ENCODE measurements at regions not wholly inside any gene's neighbourhood (a gene's known extent, or its start where the extent isn't known, plus 50 kb on each side); places are given as distances from the start of the nearest gene placed in this dataset.

DNA sequence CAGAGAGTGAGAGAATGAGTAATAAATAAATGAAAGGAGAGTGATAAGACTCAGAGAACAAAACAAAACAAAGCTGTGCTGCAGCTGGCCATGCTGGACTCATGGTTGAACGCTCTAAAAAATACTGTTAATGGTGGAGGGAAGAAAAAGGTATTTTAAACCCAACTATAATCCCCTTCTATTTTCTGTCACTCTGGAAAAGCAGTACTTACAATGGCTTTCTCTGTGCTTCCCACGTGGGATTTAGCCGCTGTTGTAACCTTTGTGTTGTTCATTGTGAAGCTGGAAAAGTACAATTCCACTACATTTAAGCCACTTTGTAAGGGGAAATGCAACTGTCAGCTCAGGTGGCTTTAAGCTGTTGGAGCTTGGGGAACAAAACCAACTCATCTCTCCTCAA, 917.7 kb downstream of the IGSF11 start:
- Mint-ChIP-seq H3K4me1 (peaks cover 17% of the 10 kb centered on the region), H3K9me3 (no peaks in the 10 kb centered on the region), H3K36me3 (ENCODE audit: low read depth) (no peaks in the 10 kb centered on the region), H3K27ac (no peak overlapping the region), H3K4me3 (no peak overlapping the region), H3K27me3 (ENCODE audit: low read depth, poor library complexity) (no peaks in the 10 kb centered on the region)
- TF ChIP-seq, protein P1, sequence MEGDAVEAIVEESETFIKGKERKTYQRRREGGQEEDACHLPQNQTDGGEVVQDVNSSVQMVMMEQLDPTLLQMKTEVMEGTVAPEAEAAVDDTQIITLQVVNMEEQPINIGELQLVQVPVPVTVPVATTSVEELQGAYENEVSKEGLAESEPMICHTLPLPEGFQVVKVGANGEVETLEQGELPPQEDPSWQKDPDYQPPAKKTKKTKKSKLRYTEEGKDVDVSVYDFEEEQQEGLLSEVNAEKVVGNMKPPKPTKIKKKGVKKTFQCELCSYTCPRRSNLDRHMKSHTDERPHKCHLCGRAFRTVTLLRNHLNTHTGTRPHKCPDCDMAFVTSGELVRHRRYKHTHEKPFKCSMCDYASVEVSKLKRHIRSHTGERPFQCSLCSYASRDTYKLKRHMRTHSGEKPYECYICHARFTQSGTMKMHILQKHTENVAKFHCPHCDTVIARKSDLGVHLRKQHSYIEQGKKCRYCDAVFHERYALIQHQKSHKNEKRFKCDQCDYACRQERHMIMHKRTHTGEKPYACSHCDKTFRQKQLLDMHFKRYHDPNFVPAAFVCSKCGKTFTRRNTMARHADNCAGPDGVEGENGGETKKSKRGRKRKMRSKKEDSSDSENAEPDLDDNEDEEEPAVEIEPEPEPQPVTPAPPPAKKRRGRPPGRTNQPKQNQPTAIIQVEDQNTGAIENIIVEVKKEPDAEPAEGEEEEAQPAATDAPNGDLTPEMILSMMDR (IDR thresholded peaks at IDR 0.05): no peak
- DNase-seq: no peak

DNA sequence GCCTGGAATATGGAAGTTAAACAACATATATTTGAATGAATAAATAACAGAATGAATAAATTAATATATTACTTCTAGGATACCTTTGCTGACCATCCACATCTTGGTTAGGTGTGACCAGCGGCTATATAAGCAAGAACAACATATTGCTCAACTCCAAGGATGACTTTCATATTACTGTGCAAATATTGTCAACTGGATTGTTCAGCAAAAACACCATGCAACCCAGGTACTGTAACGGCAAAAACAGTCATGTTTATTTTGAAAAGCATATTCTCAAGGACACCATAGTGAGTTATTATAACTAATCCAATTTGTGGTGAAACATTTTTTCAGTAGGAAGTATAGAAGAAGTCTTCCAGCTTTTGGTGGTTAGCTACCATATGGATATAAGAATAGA, 907.9 kb downstream of the IGSF11 start:
- Mint-ChIP-seq H3K27me3 (ENCODE audit: low read depth, poor library complexity) (no peaks in the 10 kb centered on the region), H3K4me3 (no peak overlapping the region), H3K36me3 (ENCODE audit: low read depth) (no peaks in the 10 kb centered on the region), H3K4me1 (peaks cover 8% of the 10 kb centered on the region), H3K27ac (no peak overlapping the region), H3K9me3 (no peaks in the 10 kb centered on the region)
- TF ChIP-seq, protein P1 (IDR thresholded peaks at IDR 0.05): no peak
- DNase-seq: no peak

DNA sequence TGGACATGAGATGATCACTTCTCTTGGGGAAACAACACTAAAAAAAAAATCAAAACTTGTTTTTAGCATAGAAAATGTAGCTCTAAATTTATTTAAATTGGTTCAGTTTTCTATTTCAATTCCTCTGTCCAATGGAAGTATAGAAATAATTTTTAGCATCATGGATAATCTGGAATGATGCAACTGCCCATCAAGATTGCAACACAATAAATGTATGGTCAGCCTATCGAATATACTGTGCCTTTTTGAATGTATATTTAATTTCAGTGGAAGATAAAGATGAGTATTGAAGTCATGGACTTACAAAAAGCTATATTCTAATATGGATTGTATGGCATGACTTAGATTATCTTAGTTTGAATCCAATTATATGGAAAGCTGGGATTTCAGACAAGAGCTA, 906.7 kb downstream of the IGSF11 start:
- peaks cover 10% of the 10 kb centered on the region for H3K4me1 Mint-ChIP-seq

DNA sequence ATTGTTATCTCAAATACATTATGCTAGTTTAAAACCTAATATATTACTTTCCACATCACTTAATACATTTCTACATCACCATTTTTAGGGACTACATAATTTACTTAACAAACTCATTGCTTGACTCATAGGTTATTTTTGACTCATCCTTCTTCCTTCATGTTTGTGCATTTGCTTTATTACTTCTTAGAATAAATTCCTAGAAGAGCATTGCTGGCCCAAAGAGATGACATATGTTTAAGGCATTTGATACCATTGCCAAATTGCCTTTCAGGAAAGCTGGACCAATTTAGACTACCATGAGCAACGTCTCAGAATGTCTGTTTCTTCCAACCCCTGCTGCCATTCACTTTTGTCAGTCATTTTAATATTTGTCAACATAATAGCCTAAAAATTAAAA, 905.8 kb downstream of the IGSF11 start:
- TF ChIP-seq, protein P1 (IDR thresholded peaks at IDR 0.05): no peak
- Mint-ChIP-seq H3K36me3 (ENCODE audit: low read depth) (no peaks in the 10 kb centered on the region), H3K27ac (no peak overlapping the region), H3K4me1 (peaks cover 10% of the 10 kb centered on the region), H3K27me3 (ENCODE audit: low read depth, poor library complexity) (no peaks in the 10 kb centered on the region), H3K9me3 (no peaks in the 10 kb centered on the region), H3K4me3 (no peak overlapping the region)
- DNase-seq: no peak

More for the DNA sequence above, 906.7 kb downstream of the IGSF11 start:
- H3K27me3 Mint-ChIP-seq (ENCODE audit: low read depth, poor library complexity): no peaks in the 10 kb centered on the region
- TF ChIP-seq, protein P1 (IDR thresholded peaks at IDR 0.05): no peak
- H3K36me3 Mint-ChIP-seq (ENCODE audit: low read depth): no peaks in the 10 kb centered on the region
- DNase-seq: no peak
- H3K9me3 Mint-ChIP-seq: no peaks in the 10 kb centered on the region
- no peak overlapping the region for H3K27ac Mint-ChIP-seq
- H3K4me3 Mint-ChIP-seq: no peak overlapping the region

DNA sequence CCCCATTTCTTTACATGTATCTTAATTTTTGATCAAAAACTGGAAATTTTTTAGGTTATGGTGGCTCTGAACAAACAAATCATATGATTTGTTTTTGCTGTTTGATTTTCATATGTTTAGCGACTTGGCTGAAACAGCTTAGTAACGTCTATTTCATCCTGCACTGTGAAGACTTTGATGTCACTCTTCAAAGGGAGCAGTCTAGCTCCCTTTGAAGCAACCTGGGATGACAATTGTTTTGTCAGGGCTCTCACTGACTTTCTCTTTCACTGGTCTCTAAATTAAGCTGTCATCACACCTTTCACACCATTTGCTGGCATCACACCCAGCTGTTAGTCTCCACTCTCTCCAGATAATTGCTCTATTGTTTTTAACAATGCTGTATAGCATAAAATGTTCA, 896.9 kb downstream of the IGSF11 start:
- H3K9me3 Mint-ChIP-seq: peaks cover 40% of the 10 kb centered on the region
- DNase-seq: no peak
- H3K4me3 Mint-ChIP-seq: no peak overlapping the region
- peaks cover 6% of the 10 kb centered on the region for H3K36me3 Mint-ChIP-seq (ENCODE audit: low read depth)
- H3K4me1 Mint-ChIP-seq: no peaks in the 10 kb centered on the region
- no peak overlapping the region for H3K27ac Mint-ChIP-seq
- TF ChIP-seq, protein P1 (IDR thresholded peaks at IDR 0.05): no peak
- peaks cover 3% of the 10 kb centered on the region for H3K27me3 Mint-ChIP-seq (ENCODE audit: low read depth, poor library complexity)

DNA sequence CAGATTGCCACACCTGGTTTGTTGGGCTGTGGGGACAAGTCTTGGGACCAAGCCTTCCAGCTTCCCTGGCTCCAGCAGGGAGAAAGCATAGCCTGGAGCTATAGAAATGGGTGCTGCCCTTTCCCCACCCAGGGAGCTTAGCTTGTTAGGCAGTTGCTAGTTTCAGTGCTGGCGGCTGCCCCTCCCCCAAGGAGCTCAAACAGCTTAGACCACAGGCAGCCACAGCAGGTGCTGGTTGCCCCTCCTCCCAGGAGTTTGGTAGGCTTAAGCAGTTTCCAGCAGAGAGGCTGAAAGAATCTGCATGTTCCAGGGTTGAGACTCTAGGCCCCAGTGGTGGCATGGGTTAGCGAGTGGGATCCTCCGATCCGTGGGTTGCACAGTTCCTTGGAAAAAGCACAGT, 889.7 kb downstream of the IGSF11 start:
- no peak for DNase-seq
- Mint-ChIP-seq H3K4me1 (no peaks in the 10 kb centered on the region), H3K27me3 (ENCODE audit: low read depth, poor library complexity) (no peaks in the 10 kb centered on the region), H3K27ac (no peak overlapping the region), H3K36me3 (ENCODE audit: low read depth) (peaks cover 4% of the 10 kb centered on the region), H3K9me3 (peaks cover 31% of the 10 kb centered on the region), H3K4me3 (no peak overlapping the region)
- TF ChIP-seq, protein P1 (IDR thresholded peaks at IDR 0.05): no peak

Data from nephron progenitor cell (in vitro differentiated cells).